Mucosa of descending colon (tissue), 3 donors: ENCODE measurements at regions not wholly inside any gene's neighbourhood (a gene's known extent, or its start where the extent isn't known, plus 50 kb on each side); places are given as distances from the start of the nearest gene placed in this dataset.

Experiments used
- ATAC-seq: fragments of 200-7000 bp; cut with Tn5 transposase; one replicate; pipeline ENCODE4 v1.9.1; 2020; ENCODE audit warnings: mild to moderate bottlenecking, moderate library complexity
- DNase-seq, 3 donors: peaks; one replicate each; pipeline ENCODE4 v3.0.0-alpha.2; 2020
- H3K36me3 ChIP-seq: fragments of 200-600 bp; one replicate; pipeline ENCODE4 v1.8.0; 2021; ENCODE audit warnings: low read depth, mild to moderate bottlenecking
- H3K4me1 ChIP-seq: fragments of 200-600 bp; one replicate; pipeline ENCODE4 v1.8.0; 2021; ENCODE audit warnings: low read depth, mild to moderate bottlenecking
- H3K4me3 ChIP-seq: fragments of 200-600 bp; one replicate; pipeline ENCODE4 v1.8.0; 2021; ENCODE audit warnings: mild to moderate bottlenecking
- H3K9me3 ChIP-seq: fragments of 200-600 bp; one replicate; pipeline ENCODE4 v1.8.0; 2021; ENCODE audit warnings: mild to moderate bottlenecking
- CTCF ChIP-seq: fragments of 200-600 bp; IDR thresholded peaks from one replicate; pipeline ENCODE4 v1.8.0; 2022; ENCODE audit warnings: antibody characterized with exemption, mild to moderate bottlenecking
- intact Hi-C, 2 donors: fragments of 100-400 bp; cut with DNase I in 1 of 2; cut with micrococcal nuclease in 1 of 2; formaldehyde crosslinking; loops; one replicate each; pipeline versions ENCODE4 v1.11.0 to v1.11.1; 2022; cut with DNase I, micrococcal nuclease
- donor health status: DM: no; HTN: no; CAD: no; lungs with moderate emphysema.
- donor health status: DM: no; HTN: no; CAD: no.
- donor health status: DM: no; HTN: yes; CAD: no.

GRCh38 chr14:76607510-76607909, 153.8 kb upstream of the VASH1 start:
- no peak for DNase-seq
- Histone ChIP-seq H3K9me3 (no peaks in the 10 kb centered on the region), H3K4me3 (no peak overlapping the region), H3K4me1 (no peaks in the 10 kb centered on the region), H3K36me3 (no peaks in the 10 kb centered on the region)
- no peak for ATAC-seq
- no peak for TF ChIP-seq CTCF
- intact Hi-C loops = no loop called here

- DNase-seq = no peak
- Histone ChIP-seq H3K36me3 (no peaks in the 10 kb centered on the region), H3K9me3 (peaks cover 7% of the 10 kb centered on the region), H3K4me3 (no peak overlapping the region), H3K4me1 (no peaks in the 10 kb centered on the region)
- ATAC-seq = no peak
- intact Hi-C loops = no loop called here
- TF ChIP-seq CTCF = no peak
Measured at GRCh38 chr14:76612654-76613053, 148.6 kb upstream of the VASH1 start.

DNA sequence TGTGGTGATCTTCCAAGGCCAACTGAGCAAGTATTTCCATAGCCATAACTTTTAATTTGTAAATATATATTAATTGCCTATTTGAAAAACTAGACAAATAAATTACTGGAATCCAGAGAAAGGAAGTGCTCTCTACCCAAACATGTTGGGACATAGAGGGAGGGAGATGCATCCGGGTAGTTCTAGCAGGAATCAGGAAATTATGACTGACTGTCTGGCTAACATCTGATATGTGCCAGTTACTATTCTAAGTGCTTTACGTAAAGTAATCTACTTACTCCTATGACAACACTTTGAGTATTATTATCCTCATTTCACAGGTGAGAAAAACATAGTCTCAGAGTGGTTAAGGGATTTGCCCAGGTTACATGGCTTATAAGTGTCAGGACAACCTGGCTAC, 147.7 kb upstream of the VASH1 start:
- Histone ChIP-seq H3K36me3 (no peaks in the 10 kb centered on the region), H3K4me1 (no peaks in the 10 kb centered on the region), H3K9me3 (peaks cover 14% of the 10 kb centered on the region), H3K4me3 (no peak overlapping the region)
- DNase-seq (no peak), ATAC-seq (no peak)
- intact Hi-C loops = no loop called here
- TF ChIP-seq CTCF = no peak

DNA sequence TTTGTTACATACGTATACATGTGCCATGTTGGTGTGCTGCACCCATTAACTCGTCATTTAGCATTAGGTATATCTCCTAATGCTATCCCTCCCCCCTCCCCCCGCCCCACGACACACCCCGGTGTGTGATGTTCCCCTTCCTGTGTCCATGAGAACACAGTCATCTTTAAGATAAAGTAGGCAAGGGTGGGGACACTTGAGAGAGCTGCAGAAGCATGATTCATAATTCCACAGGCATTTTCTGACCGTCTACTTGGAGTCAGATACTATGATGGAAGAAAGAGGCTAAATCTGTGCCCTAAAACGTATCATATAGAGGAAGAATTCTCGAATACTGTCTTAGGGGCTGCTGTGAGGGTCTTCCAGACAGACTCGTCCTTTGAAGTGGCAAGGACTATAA, 145.9 kb upstream of the VASH1 start:
- Histone ChIP-seq H3K4me1 (no peaks in the 10 kb centered on the region), H3K4me3 (no peak overlapping the region), H3K36me3 (no peaks in the 10 kb centered on the region), H3K9me3 (peaks cover 14% of the 10 kb centered on the region)
- no peak for TF ChIP-seq CTCF
- no peak for DNase-seq
- intact Hi-C loops = no loop called here
- ATAC-seq = no peak

GRCh38 chr14:76617440-76617839, 143.8 kb upstream of the VASH1 start:
- TF ChIP-seq CTCF = no peak
- DNase-seq (no peak), ATAC-seq (no peak)
- intact Hi-C loops = no loop called here
- Histone ChIP-seq H3K9me3 (peaks cover 14% of the 10 kb centered on the region), H3K36me3 (no peaks in the 10 kb centered on the region), H3K4me1 (no peaks in the 10 kb centered on the region), H3K4me3 (no peak overlapping the region)

DNA sequence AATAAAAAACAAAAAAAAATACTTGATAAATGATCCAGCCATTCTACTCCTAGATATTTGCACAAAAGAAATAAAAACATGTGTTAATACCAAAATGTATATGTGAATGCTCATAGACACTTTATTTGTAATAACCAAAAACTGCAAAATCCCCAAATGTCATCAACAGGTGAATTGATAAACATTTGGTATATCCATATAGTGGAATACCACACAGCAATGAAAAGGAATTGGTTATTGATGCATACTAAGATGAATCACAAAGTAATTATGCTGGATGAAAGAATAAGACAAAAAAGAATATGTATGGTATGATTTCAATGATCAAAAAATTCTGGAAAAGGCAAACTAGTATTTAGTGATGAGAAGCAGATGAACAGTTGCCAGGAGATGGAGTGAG, 124.7 kb upstream of the VASH1 start:
- no peak for TF ChIP-seq CTCF
- Histone ChIP-seq H3K4me1 (no peaks in the 10 kb centered on the region), H3K4me3 (no peak overlapping the region), H3K36me3 (no peaks in the 10 kb centered on the region), H3K9me3 (no peaks in the 10 kb centered on the region)
- DNase-seq (no peak), ATAC-seq (no peak)
- intact Hi-C loops = no loop called here
